Caco-2 (cell line): ENCODE measurements at regions not wholly inside any gene's neighbourhood (a gene's known extent, or its start where the extent isn't known, plus 50 kb on each side); places are given as distances from the start of the nearest gene placed in this dataset.

Source experiments
- BruUV-seq: library from RNA; stranded (reverse); fragments of 400-500 nt; replicated peaks from 2 replicates; lab custom pipeline; 2021; lab: Mats Ljungman, UMichigan
- CTCF ChIA-PET: fragments of 300-600 bp; sonication (Branson Sonifier 250); formaldehyde crosslinking; loops from one replicate; lab custom pipeline; 2022; ENCODE audit warnings: antibody characterized with exemption; lab: Charles Lee
- POLR2A ChIA-PET: fragments of 300-600 bp; sonication (Branson Sonifier 250); formaldehyde crosslinking; loops from one replicate; lab custom pipeline; 2022; ENCODE audit warnings: antibody characterized with exemption; lab: Charles Lee
- DNase-seq, 2 experiments: peaks; one replicate each; pipeline versions ENCODE4 v3.0.0 to v3.0.0-alpha.2; 2020 to 2022
- H3K27me3 ChIP-seq: replicated peaks from 2 replicates; pipeline ENCODE4 v1.6.0; 2011; ENCODE audit warnings: low read length; ENCODE audit not compliant: control insufficient read depth, insufficient read depth
- H3K36me3 ChIP-seq: 2 replicates; pipeline ENCODE4 v1.5.1; 2011; ENCODE audit warnings: low read length; ENCODE audit not compliant: control insufficient read depth, insufficient read depth
- H3K4me1 ChIP-seq: fragments of 250-450 bp; sonication (Bioruptor Pico); 2 replicates; pipeline ENCODE4 v1.5.1; 2020; ENCODE audit warnings: mild to moderate bottlenecking
- H3K4me3 ChIP-seq: 2 replicates; pipeline ENCODE4 v1.5.1; 2011; ENCODE audit warnings: low read depth, mild to moderate bottlenecking, control low read depth, low read length
- H3K9me3 ChIP-seq: fragments of 250-450 bp; sonication (Bioruptor Pico); 2 replicates; pipeline ENCODE4 v1.5.1; 2020; ENCODE audit warnings: mild to moderate bottlenecking, moderate library complexity
- H3K27ac Mint-ChIP-seq: one replicate; pipeline ENCODE4 v1.8.0; 2022; ENCODE audit warnings: mixed read lengths; ENCODE audit not compliant: unreplicated experiment
- H3K27me3 Mint-ChIP-seq: one replicate; pipeline ENCODE4 v1.8.0; 2022; ENCODE audit warnings: mixed read lengths; ENCODE audit not compliant: insufficient read depth, unreplicated experiment
- H3K36me3 Mint-ChIP-seq: one replicate; pipeline ENCODE4 v1.8.0; 2022; ENCODE audit warnings: mild to moderate bottlenecking, mixed read lengths; ENCODE audit not compliant: insufficient read depth, unreplicated experiment
- H3K4me1 Mint-ChIP-seq: one replicate; pipeline ENCODE4 v1.8.0; 2022; ENCODE audit warnings: low read depth, mixed read lengths; ENCODE audit not compliant: unreplicated experiment
- H3K4me3 Mint-ChIP-seq: one replicate; pipeline ENCODE4 v1.8.0; 2022; ENCODE audit warnings: mild to moderate bottlenecking, moderate library complexity, mixed read lengths; ENCODE audit not compliant: unreplicated experiment
- H3K9me3 Mint-ChIP-seq: one replicate; pipeline ENCODE4 v1.8.0; 2022; ENCODE audit warnings: mixed read lengths; ENCODE audit not compliant: unreplicated experiment
- CTCF ChIP-seq, 2 experiments: fragments of 200-600 bp in 1 of 2; IDR thresholded peaks; 1 replicate in 1 of 2; 2 replicates in 1 of 2; pipeline versions ENCODE4 v1.5.1 to v1.8.0; 2011 to 2022; ENCODE audit warnings: antibody characterized with exemption in 1 of 2, control low read depth in 1 of 2, inconsistent platforms in 1 of 2, low read depth in 1 of 2, low read length in 1 of 2, mild to moderate bottlenecking in 1 of 2, moderate library complexity in 1 of 2; ENCODE audit not compliant: insufficient read depth in 1 of 2, severe bottlenecking in 1 of 2, unreplicated experiment in 1 of 2
- intact Hi-C: fragments of 100-400 bp; cut with micrococcal nuclease; formaldehyde crosslinking; loops from one replicate; pipeline ENCODE4 v1.10.0; 2022; ENCODE audit not compliant: unreplicated experiment

- Mint-ChIP-seq H3K4me3 (no peak overlapping the region), H3K36me3 (no peaks in the 10 kb centered on the region), H3K9me3 (peaks cover 10% of the 10 kb centered on the region), H3K27me3 (no peaks in the 10 kb centered on the region), H3K4me1 (no peaks in the 10 kb centered on the region), H3K27ac (no peak overlapping the region)
- BruUV-seq: no TSS peak
- Histone ChIP-seq H3K4me3 (no peak overlapping the region), H3K4me1 (no peaks in the 10 kb centered on the region), H3K9me3 (no peaks in the 10 kb centered on the region), H3K36me3 (no peaks in the 10 kb centered on the region), H3K27me3 (no peaks in the 10 kb centered on the region)
- ChIA-PET POLR2A (no interaction called here), CTCF (no interaction called here)
- intact Hi-C loops: no loop called here
- DNase-seq: no peak
- TF ChIP-seq CTCF (IDR thresholded peaks at IDR 0.05; ENCODE audit: insufficient read depth in 1 of 2, low read depth in 1 of 2, low read length in 1 of 2, severe bottlenecking in 1 of 2, unreplicated experiment in 1 of 2): no peak
Measured at GRCh38 chr6:112923940-112924587, 576.9 kb downstream of the RFPL4B start.

- Mint-ChIP-seq H3K27me3 (no peaks in the 10 kb centered on the region), H3K4me1 (no peaks in the 10 kb centered on the region), H3K27ac (no peak overlapping the region), H3K4me3 (no peak overlapping the region), H3K9me3 (peaks cover 10% of the 10 kb centered on the region), H3K36me3 (no peaks in the 10 kb centered on the region)
- Histone ChIP-seq H3K4me1 (no peaks in the 10 kb centered on the region), H3K27me3 (no peaks in the 10 kb centered on the region), H3K9me3 (no peaks in the 10 kb centered on the region), H3K4me3 (no peak overlapping the region), H3K36me3 (no peaks in the 10 kb centered on the region)
- TF ChIP-seq CTCF (IDR thresholded peaks at IDR 0.05; ENCODE audit: insufficient read depth in 1 of 2, low read depth in 1 of 2, low read length in 1 of 2, severe bottlenecking in 1 of 2, unreplicated experiment in 1 of 2): no peak
- intact Hi-C loops: no loop called here
- no TSS peak for BruUV-seq
- POLR2A ChIA-PET: no interaction called here
- no peak for DNase-seq
- CTCF ChIA-PET: no interaction called here
Measured at GRCh38 chr6:112925702-112926101, 578.6 kb downstream of the RFPL4B start.

GRCh38 chr6:112927641-112928320 lies 580.7 kb downstream of the RFPL4B start:
- no peaks in the 10 kb centered on the region for H3K4me1 ChIP-seq
- Mint-ChIP-seq H3K4me1 (no peaks in the 10 kb centered on the region), H3K36me3 (no peaks in the 10 kb centered on the region), H3K27me3 (no peaks in the 10 kb centered on the region), H3K27ac (no peak overlapping the region), H3K4me3 (no peak overlapping the region), H3K9me3 (peaks cover 5% of the 10 kb centered on the region)
- no peak overlapping the region for H3K4me3 ChIP-seq
- no peaks in the 10 kb centered on the region for H3K9me3 ChIP-seq
- intact Hi-C loops: no loop called here
- H3K36me3 ChIP-seq: no peaks in the 10 kb centered on the region
- no peak for TF ChIP-seq CTCF (IDR thresholded peaks at IDR 0.05; ENCODE audit: insufficient read depth in 1 of 2, low read depth in 1 of 2, low read length in 1 of 2, severe bottlenecking in 1 of 2, unreplicated experiment in 1 of 2)
- BruUV-seq: no TSS peak
- no peaks in the 10 kb centered on the region for H3K27me3 ChIP-seq
- ChIA-PET POLR2A (no interaction called here), CTCF (no interaction called here)
- no peak for DNase-seq
